Spleen (tissue), 7 donors: ENCODE measurements at regions not wholly inside any gene's neighbourhood (a gene's known extent, or its start where the extent isn't known, plus 50 kb on each side); places are given as distances from the start of the nearest gene placed in this dataset.

Experiments
- POLR2A ChIP-seq, 3 donors: fragments of 450-650 bp; IDR thresholded peaks; one replicate each; pipeline ENCODE4 v1.5.1; 2017; ENCODE audit warnings: antibody characterized with exemption in 3 of 3, mild to moderate bottlenecking in 1 of 3
- TF ChIP-seq, protein P1 (sequence below), 11 experiments: fragments of 200-600 bp in 7 of 11; fragments of 450-650 bp in 4 of 11; sonication (generic) in 4 of 11; IDR thresholded peaks in 8 of 11; conservative IDR thresholded peaks in 3 of 11; 1 replicate in 7 of 11; 2 replicates in 4 of 11; pipeline versions ENCODE4 v1.4.0 to v1.8.0; 2016 to 2021; ENCODE audit warnings: antibody characterized with exemption in 11 of 11, inconsistent platforms in 4 of 11, mild to moderate bottlenecking in 1 of 11
- donor health status: DM: no; HTN: no; CAD: no; lungs with moderate emphysema.
- donor health status: DM: no; HTN: no; CAD: no.
- donor health status: DM: no; HTN: no; CAD: no.

DNA sequence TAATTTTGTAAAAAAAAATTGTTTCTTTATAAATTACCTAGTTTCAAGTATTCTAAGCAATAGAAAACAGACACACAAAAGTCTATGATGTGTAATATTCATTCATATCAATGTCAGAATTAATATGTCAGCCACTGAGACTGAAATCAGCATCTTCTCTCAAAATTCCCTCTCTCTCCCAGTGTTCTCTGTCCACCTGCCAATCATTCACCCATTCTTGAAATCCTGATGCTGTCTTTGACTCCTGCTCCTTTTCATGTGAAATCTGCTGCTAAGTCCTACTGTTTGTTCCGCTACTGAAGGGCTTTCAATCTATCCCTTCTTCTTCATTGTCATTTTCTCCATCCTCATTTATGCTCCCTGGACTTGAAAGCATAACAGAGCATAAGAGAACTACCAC lies 257.9 kb downstream of the SATB2 start:
- TF ChIP-seq, protein P1, sequence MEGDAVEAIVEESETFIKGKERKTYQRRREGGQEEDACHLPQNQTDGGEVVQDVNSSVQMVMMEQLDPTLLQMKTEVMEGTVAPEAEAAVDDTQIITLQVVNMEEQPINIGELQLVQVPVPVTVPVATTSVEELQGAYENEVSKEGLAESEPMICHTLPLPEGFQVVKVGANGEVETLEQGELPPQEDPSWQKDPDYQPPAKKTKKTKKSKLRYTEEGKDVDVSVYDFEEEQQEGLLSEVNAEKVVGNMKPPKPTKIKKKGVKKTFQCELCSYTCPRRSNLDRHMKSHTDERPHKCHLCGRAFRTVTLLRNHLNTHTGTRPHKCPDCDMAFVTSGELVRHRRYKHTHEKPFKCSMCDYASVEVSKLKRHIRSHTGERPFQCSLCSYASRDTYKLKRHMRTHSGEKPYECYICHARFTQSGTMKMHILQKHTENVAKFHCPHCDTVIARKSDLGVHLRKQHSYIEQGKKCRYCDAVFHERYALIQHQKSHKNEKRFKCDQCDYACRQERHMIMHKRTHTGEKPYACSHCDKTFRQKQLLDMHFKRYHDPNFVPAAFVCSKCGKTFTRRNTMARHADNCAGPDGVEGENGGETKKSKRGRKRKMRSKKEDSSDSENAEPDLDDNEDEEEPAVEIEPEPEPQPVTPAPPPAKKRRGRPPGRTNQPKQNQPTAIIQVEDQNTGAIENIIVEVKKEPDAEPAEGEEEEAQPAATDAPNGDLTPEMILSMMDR (IDR thresholded peaks at IDR 0.05 in 8 of 11, conservative IDR thresholded peaks at IDR 0.05 in 3 of 11), result no peak
- no peak for TF ChIP-seq POLR2A (IDR thresholded peaks at IDR 0.05)
